C4-2B (cell line): ENCODE measurements at regions not wholly inside any gene's neighbourhood (a gene's known extent, or its start where the extent isn't known, plus 50 kb on each side); places are given as distances from the start of the nearest gene placed in this dataset.

Source experiments
- ZFX ChIP-seq: fragments of 450-650 bp; IDR thresholded peaks from 2 replicates; pipeline ENCODE4 v1.6.1; 2017
- TF ChIP-seq, protein P1 (sequence below): fragments of 450-650 bp; conservative IDR thresholded peaks from 2 replicates; pipeline ENCODE4 v1.5.1; 2017; ENCODE audit warnings: mild to moderate bottlenecking

GRCh38 chr12:97316321-97316720 is 146.3 kb upstream of the RMST start:
- TF ChIP-seq, protein P1, sequence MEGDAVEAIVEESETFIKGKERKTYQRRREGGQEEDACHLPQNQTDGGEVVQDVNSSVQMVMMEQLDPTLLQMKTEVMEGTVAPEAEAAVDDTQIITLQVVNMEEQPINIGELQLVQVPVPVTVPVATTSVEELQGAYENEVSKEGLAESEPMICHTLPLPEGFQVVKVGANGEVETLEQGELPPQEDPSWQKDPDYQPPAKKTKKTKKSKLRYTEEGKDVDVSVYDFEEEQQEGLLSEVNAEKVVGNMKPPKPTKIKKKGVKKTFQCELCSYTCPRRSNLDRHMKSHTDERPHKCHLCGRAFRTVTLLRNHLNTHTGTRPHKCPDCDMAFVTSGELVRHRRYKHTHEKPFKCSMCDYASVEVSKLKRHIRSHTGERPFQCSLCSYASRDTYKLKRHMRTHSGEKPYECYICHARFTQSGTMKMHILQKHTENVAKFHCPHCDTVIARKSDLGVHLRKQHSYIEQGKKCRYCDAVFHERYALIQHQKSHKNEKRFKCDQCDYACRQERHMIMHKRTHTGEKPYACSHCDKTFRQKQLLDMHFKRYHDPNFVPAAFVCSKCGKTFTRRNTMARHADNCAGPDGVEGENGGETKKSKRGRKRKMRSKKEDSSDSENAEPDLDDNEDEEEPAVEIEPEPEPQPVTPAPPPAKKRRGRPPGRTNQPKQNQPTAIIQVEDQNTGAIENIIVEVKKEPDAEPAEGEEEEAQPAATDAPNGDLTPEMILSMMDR, result no peak
- TF ChIP-seq ZFX, result no peak
